HG03432 (cell line): ENCODE measurements at regions not wholly inside any gene's neighbourhood (a gene's known extent, or its start where the extent isn't known, plus 50 kb on each side); places are given as distances from the start of the nearest gene placed in this dataset.

Experiments used
- ATAC-seq: cut with Tn5 transposase; IDR thresholded peaks from one replicate; pipeline ENCODE4 v1.9.1; 2021; ENCODE audit warnings: mild to moderate bottlenecking, moderate library complexity; ENCODE audit not compliant: unreplicated experiment

GRCh38 chr6:167487749-167488664 lies 163.1 kb downstream of the TTLL2 start:
- ATAC-seq = no peak

DNA sequence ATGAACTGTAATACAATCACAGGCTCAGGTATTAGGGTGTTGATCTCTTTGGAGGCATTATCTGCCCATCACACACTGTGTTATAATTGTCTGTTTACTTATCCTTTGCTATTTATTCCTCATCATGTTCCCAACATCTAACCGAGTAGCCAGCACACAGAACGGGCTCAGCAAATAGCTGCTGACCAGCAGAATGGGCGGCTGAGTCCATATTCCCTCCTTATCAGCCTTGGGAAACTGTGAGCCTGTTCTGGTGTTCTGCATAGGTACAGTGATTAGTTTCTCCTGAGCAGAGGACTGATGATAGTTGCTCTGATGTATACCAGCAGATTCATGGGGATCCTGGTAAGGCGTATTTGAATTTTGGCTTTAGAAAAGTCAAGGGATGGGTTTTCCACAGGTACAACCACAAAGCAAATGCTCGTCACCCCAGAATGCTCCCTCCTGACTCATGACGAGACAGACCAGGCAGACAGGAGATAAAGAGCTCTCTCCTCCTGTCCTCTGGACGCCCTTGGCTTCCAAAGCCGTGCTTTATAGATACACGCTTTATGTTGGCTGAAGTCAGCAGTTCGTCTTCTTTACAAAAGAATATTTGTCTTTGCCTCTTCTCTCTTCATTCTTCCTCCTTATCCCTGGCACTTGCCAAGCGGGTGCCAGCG lies 166.7 kb downstream of the TTLL2 start:
- ATAC-seq = no peak

GRCh38 chr6:167492100-167492449 lies 167.2 kb downstream of the TTLL2 start:
- ATAC-seq = no peak

DNA sequence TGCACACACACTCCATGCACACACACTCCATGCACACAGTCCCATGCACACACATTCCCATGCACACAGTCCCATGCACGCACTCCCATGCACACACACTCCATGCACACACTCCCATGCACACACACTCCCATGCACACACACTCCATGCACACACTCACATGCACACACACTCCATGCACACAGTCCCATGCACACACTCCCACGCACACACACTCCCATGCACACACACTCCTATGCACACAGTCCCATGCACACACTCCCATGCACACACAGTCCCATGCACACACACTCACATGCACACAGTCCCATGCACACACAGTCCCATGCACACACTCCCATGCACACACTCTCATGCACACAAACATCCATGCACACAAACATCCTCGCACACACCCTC lies 168.4 kb downstream of the TTLL2 start:
- no peak for ATAC-seq

DNA sequence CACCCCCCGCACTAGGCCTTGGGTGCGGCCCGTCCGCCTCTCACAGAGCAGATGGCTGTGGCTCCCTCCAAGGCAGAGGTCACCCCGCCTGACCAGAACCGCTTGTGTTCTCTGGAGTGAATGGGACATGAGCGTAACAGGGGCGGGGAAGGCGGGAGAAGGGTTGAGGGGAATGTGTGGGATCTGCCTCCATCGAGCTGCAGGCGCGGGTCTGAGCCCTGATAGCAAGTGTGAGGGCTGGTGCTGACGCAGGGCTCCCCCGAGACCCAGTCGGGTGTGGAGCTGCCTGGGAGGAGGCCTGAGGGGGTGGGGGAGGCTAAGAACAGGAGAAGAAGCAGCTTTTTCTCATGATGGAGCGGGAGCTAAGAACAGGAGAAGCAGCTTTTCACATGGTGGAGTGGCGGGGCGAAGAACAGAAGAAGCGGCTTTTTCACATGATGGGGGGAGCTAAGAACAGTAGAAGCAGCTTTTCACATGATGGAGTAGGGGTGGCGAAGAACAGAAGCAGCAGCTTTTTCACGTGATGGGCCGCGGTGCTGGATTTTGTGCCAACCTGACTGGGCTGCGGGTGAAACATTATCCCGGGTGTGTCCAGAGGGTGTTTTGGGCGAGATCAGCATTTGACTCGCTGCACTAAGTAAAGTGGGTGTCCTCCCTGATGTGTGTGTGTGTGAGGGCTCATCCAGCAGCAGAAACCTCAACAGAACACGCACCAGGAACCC lies 169.3 kb downstream of the TTLL2 start:
- ATAC-seq = no peak

DNA sequence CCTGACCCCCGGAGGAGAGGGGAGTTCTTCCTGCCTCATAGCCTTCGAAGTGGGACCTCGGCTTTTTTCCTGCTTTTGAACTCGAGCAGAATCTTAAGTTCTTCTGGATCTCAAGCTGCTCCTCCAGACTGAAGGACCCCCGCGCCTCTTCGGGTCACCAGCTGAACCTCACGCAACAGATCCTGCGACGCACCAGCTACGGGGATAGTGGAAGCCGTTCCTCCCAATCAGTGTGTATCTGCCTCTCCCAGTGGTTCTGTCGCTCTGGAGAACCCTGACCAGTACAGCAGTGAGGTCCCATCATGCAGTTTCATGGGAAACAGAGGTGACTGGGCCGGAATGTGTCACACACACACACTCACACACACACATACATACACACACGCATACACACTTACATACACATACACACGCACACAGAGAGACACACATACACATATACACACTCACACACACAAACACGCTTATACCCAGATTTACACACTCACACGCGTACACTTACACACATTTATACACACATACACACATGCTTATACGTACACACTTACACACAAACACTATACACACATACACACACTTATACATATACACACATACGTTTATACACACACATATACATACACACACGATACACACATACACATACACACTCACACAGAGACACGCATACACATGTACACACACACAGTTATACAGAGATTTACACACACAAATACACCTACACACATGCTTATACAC lies 170.0 kb downstream of the TTLL2 start:
- no peak for ATAC-seq

DNA sequence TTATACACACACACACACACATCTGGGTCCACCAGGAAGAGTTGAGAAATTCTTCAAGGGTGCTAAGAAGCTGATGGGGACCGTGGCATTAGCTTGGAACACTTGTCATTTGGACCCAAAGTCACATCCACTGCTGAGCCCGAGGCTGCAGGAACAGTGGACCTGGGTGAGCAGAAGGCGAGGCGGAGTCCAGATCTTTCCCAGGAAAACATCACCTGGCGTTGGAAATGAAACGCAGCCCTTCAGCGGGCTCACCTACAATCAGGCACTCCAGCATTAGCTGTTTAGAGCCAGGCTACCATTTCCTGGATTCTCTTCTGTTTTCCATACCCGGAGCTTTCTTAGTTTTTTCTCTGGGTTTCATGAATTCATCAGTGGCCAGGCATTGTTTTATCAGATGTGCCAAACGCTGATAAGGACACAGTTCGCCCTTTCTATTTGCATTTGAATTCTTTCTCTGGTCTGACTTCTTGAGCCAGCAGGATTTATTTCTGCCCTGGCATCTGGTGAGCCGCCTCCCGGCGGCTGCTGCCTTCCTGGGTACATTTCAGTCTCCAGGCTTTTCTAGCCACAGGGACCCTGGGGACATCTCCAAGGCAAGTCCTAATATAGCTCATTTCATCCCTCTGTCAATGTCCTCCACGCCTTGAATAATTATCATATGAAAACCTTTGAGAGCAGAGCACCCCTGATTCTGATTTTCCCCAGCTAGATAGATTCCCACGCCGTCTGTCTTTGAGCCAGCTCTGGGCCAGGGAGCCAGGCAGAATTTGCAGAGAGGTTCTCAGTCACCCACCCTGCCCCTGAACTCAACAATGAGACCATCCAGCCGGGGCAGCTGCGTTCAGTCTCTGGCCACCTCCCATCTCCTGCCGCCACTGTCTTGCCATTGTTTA lies 170.9 kb downstream of the TTLL2 start:
- ATAC-seq = no peak

DNA sequence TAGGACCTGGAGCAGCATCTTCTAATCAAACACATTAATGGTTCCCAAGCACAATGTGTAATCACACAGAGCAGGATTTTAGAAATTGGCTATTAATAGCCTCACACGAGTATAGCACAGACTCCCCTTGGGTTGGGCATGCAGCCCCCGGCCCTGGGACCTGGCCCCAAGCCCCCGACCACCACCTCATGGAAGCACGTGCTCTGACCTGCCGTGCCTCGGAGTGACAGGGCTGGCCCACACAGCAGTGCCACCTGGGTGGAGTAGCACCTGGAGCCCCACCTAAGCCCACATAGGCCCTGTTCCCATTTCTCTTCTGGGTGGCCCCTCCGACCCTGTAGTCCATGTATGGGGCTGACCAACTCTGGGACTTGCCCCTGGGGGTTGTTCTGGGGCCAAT lies 171.8 kb downstream of the TTLL2 start:
- ATAC-seq = no peak

DNA sequence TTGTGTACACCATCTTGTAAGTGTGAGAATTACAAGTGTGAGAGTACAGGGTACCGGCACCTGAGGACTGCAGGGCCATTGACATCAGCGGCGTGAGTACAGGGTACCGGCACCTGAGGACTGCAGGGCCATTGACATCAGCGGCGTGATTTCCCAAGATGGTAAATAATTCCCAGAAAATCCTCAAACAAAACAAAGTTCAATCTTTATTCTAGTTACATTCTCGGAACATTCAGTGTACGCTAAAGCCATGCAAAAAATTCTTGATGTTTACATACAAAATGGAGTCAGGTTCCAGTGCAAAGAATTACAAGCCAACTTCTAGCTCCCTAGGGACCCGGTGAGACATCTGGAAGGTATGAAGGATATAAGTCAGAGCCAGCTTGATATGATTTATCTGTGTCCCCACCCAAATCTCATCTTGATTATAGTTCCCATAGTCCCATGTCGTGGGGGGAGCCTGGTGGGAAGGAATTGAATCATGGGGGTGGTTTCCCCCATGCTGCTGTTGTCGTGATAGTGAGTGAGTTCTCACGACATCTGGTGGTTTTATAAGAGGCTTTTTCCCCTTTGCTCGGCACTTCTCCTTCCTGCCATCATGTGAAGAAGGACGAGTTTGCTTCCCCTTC lies 172.7 kb downstream of the TTLL2 start:
- no peak for ATAC-seq

GRCh38 chr6:167499161-167499660 lies 174.3 kb downstream of the TTLL2 start:
- no peak for ATAC-seq

DNA sequence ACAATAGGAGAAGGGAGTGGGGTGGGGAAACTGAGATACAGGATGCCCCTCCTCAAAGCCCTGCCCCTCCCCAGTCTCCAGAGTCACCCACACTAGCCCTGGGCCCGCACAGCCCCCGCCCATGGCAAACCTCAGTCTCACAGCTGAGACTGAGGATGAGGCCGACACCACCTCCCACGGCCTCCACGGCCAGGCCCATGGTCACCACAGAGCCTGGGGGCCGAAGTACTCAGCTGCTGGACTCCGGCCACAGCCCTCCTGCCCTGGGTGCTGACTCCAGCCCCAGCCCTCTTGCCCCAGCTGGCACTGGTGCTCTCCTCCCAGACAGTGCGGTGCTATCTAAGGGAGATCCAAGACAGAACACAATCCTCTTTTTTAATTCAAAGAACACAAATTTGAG lies 176.1 kb downstream of the TTLL2 start:
- ATAC-seq = no peak

DNA sequence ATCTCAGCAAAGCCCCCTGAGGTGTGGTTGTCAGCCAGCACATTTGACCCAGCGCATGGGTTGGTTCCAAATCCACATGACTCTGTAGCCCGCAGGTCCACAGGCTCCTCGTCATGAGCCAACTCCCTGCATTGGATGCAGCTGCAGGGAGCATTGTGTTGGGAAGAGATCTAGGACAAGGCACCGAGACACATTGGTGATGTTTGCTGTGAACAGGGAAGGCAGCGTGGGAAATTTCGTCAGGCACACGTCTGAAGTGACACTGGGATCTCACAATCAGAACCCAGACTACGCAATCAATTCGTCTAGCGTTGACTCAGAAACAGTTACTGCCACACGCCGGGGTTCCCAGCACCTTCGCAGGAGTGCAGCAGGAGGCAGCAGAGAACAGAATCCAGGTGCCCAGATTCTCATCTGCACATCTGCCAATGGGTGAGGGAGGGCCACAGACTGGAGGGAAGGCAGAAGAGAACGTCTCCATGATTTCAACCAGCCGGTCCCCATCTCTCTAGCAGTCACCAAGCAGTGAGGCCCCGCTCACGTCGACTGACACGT lies 177.0 kb downstream of the TTLL2 start:
- ATAC-seq = no peak

DNA sequence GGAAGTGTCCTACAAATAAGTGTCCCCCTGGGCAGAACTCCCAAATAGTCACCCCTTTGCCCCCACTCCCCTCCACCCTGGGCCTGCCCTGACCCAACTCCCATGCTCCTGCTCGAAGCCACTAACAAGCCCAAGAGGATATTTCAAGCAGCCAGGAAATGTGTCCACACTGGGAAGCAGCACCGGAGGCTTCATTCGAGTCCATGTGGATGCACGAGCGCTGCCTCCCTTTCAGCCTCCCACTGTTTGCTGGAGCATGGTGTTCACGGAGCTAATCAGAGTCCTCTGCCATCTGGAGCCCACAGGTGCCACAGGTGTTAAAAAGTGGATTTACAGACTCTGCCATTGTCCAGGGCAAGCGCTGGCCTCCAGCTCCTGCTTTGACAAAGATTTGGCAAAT lies 177.6 kb downstream of the TTLL2 start:
- no peak for ATAC-seq

- ATAC-seq = no peak
Measured at GRCh38 chr6:167504385-167504961, 179.6 kb downstream of the TTLL2 start.

DNA sequence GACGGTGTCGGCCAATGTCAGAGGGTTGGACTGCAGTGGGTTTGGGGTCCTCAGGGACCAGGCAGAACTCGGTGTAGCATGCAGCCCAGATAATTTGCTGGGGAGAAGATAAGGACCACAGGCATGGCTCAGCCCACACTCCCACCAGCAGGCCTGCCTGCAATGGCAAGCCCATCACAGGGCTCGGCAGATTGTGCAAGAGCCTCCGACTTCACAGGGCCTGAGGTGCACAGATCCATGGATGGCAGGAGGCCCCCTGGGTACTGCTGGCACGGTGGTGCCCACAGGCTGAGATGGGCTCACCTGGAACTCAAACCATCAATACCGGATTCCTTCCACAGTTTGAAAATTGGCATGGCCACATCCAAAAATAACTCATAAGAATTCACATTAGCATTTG lies 180.3 kb downstream of the TTLL2 start:
- no peak for ATAC-seq

GRCh38 chr6:167505782-167506181 lies 180.9 kb downstream of the TTLL2 start:
- ATAC-seq = no peak

DNA sequence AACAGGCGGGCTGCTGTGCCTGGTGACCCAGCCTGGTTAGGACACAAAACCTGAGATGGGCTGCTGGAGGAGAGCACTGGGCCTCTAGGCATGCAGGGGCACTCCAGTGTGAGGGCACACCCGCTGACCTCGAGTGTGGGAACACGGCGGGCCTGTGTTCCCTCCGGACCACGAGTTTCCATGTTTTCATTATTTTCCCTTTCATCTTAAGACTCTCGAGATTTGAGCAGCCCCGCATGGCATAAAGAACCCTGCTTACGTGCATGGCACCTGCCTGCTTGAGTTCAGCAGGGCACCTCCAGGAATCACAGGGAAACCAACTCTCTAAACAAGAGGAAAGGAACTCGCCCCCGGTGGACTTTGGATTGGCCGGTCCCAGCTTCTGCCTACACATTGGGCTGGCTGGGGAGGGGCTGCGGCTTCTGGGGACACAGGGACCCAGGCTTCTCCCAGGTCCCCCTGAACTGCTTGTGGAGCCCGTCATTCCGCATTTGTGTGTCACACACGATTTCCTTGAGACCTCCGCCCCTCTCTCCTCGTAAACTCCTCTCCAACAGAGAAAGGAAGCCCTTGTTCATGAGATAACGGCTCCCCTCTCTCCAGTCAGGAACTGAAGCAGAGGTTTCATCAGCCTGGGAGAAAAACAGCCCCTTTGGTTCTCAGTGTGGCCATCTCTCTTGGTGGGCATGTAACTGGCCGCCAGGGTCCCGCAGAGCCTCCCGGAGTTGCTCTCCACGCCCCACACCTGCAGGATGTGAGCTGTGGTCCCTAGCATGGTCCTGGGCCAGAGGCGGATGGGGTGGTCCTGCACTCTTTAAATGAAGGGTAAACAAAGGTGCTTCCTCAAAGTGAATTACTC lies 181.8 kb downstream of the TTLL2 start:
- no peak for ATAC-seq
